GM12864 (cell line): ENCODE measurements at regions not wholly inside any gene's neighbourhood (a gene's known extent, or its start where the extent isn't known, plus 50 kb on each side); places are given as distances from the start of the nearest gene placed in this dataset.

Experiments
- DNase-seq: peaks from one replicate; pipeline ENCODE4 v3.0.0-alpha.2; 2011; ENCODE audit warnings: low read depth
- H3K4me3 ChIP-seq: 2 replicates; pipeline ENCODE4 v1.5.1; 2011; ENCODE audit warnings: mild to moderate bottlenecking, low read depth, low read length, control low read depth
- TF ChIP-seq, protein P1 (sequence below): IDR thresholded peaks from 2 replicates; pipeline ENCODE4 v1.5.1; 2011; ENCODE audit warnings: low read depth, mild to moderate bottlenecking, moderate library complexity, low read length, control low read depth, inconsistent platforms; ENCODE audit errors: missing control alignments

DNA sequence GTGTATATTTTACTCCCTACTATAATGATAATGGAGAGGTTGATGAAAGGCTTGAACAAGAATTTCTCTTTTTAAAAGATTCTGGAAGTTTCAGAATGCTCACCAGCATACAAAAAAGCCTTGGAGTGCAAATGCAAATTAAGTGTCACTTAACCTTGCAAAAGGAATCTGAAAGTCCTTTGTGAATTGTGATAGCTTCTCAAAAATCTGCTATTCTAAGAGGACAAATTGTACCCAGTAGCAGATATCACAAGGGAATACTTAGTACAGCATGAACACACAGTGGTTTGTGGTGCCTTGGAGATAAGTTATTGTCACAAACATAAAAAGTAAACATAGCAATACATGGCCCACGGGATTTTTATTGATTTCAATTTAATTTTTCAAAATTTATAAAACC is 1208.3 kb upstream of the B3GALT2 start:
- DNase-seq, result no peak
- no peak overlapping the region for H3K4me3 ChIP-seq
- TF ChIP-seq, protein P1, sequence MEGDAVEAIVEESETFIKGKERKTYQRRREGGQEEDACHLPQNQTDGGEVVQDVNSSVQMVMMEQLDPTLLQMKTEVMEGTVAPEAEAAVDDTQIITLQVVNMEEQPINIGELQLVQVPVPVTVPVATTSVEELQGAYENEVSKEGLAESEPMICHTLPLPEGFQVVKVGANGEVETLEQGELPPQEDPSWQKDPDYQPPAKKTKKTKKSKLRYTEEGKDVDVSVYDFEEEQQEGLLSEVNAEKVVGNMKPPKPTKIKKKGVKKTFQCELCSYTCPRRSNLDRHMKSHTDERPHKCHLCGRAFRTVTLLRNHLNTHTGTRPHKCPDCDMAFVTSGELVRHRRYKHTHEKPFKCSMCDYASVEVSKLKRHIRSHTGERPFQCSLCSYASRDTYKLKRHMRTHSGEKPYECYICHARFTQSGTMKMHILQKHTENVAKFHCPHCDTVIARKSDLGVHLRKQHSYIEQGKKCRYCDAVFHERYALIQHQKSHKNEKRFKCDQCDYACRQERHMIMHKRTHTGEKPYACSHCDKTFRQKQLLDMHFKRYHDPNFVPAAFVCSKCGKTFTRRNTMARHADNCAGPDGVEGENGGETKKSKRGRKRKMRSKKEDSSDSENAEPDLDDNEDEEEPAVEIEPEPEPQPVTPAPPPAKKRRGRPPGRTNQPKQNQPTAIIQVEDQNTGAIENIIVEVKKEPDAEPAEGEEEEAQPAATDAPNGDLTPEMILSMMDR, result no peak

DNA sequence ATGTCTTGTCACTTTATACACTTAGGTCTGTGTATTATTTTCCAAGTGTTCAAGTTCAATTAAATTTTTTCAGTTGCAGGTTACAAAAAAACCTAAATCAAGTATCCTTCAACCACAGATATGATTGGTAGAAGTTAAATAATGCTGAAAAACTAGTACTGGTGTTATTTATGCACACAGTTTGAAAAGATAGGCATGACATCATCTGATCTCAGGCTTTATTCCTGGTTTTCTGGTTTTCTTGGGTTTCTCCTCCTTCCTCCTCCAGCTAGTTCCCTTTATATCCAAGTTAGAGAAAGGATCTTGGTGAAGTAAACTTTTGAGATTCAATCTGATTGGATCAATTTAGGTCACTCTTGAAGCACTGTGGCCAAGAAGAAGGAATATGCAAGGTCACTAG is 1201.1 kb upstream of the B3GALT2 start:
- TF ChIP-seq, protein P1, result no peak
- no peak overlapping the region for H3K4me3 ChIP-seq
- no peak for DNase-seq

DNA sequence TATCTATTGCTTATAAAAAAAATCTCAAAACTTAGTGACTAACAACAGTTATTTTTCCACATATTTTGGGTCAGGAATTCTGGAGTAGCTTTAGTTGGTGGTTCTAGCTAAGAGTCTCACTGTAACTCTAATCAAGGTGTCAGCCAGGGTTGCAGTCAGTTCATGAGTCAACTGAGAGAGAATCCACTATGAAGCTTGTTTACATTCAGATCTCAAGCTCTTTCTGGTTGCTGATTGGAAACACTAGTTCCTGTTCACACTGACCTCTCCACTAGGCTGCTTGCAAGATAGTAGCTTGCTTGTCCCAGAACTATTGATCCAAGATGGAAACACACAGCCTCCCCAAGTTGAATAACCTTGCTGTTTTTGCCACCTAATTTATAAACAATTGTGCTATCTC is 1192.1 kb upstream of the B3GALT2 start:
- DNase-seq, result no peak
- TF ChIP-seq, protein P1, result no peak
- no peak overlapping the region for H3K4me3 ChIP-seq

DNA sequence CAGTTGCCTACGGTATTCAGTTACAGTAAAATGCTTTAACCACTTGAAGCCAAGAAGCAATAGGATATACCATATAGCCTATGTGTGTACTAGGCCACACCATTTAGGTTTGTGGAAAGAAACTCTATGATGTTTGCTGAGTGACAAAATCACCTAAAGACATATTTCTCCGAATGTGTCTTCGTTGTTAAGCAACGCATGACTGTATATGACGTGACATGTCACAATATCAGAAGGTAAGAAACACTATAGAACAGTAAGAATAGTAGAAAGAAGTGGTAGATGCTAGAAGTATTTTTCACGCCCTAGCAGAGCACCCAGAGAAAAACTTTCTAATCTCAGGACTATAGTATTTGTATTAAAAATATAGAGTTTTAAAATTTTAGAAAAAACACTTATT is 1188.2 kb upstream of the B3GALT2 start:
- TF ChIP-seq, protein P1, result no peak
- DNase-seq, result no peak
- H3K4me3 ChIP-seq, result no peak overlapping the region

DNA sequence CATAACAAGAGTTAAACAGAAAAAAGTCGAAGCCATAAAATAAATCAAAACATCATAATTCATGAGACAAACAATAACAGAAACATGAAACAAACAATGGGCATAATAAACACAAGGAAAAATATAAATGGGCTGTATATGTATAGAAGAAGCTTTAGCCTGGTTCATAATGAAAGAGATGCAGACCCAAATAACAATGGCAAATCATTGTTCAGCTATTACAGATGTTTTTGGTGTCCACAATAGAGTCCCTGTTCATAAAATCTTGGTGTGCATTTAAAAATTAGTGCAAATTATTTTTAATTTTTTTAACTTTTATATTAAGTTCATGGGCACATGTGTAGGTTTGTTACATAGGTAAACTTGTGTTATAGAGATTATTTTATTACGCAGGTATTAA is 1185.9 kb upstream of the B3GALT2 start:
- TF ChIP-seq, protein P1, result no peak
- DNase-seq, result no peak
- no peak overlapping the region for H3K4me3 ChIP-seq

DNA sequence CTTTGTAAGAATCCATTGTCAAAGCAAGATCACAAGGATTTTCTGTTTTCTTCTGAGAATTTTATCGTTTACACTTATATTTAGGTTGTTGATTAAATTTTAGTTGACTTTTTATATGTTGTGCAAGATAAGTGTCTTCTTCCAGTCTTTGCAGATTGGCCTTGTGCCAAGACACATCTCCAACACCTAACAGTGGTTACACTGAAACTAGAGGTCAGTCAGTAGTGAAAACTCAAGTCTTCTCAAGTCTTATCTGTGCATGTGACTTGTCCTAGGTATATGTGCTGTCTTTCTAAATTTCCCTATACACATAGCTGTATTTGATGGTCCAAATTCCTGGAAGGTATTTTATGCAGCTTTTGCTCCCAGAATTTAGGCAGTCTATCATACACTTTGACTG is 1183.2 kb upstream of the B3GALT2 start:
- TF ChIP-seq, protein P1, result no peak
- no peak overlapping the region for H3K4me3 ChIP-seq
- DNase-seq, result no peak

DNA sequence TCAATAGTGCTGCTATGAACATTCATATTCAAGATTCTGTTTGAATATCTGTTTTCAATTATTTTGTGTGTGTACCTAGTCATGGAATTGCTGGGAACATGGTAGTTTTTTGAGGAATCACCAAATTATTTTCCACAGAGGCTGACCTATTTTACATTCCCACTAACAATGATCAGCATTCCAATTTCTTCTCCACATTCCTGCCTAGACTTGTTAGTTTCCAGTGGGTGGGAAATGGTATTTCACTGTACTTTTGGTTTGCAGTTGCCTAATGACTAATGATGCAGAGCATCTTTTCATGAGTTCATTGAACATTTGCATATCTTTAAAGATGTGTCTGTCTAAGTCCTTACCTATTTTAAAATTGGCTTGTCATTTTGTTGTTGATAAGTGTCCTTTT is 1182.6 kb upstream of the B3GALT2 start:
- DNase-seq, result no peak
- TF ChIP-seq, protein P1, result no peak

More for the DNA sequence above, 1182.6 kb upstream of the B3GALT2 start:
- no peak overlapping the region for H3K4me3 ChIP-seq
